ENCODE measurements at regions not wholly inside any gene's neighbourhood (a gene's known extent, or its start where the extent isn't known, plus 50 kb on each side); places are given as distances from the start of the nearest gene placed in this dataset.
"Not testable (repeated sequence)": the region's sequence is repeated elsewhere in the genome, so short reads cannot be mapped to it uniquely, and the experiment has no call there.

DNA sequence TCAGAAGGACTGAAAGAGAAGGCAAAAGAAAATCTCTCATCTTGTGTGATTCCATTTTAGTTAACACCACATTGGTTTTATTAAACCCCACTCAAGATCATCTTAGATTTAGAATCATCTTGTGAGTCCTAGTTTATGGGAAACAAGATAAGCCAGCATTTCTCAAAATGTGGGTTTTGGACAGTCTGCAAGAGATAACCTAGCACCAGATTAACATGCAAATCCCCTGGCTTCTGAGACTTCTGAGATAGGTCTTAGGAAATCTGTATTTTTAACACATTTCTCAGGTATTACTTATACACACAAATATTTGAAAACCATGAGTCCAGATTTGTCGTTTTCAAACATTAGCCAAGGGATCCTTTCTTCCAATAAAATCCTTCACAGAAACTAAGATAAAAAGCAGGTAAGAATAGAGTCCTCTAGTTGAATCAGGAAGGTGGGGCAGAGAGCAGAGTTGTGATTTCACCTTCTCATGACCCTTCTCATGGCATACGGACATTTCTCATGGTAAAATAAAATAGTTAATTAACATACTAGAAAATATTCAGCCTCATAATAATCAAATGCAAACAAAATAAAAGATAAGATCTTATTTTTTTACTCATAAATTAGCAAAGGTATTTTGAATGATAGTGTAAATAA is 287.2 kb upstream of the FN1 start:
- H3K4me1 ChIP-seq (ENCODE audit: control insufficient read depth, insufficient read depth, low read length): no peaks in the 10 kb centered on the region
- no peaks in the 10 kb centered on the region for H3K36me3 ChIP-seq (ENCODE audit: control insufficient read depth, insufficient read depth, low read length)
- DNase-seq (ENCODE audit: low read depth, low spot score) (no peak), ATAC-seq (no peak)
- no peak overlapping the region for H3K27ac ChIP-seq (ENCODE audit: low read length)
- TF ChIP-seq SIN3A (IDR thresholded peaks at IDR 0.05; ENCODE audit: borderline replicate concordance, insufficient read depth, low read depth, low read length) (no peak), CTCF (IDR thresholded peaks at IDR 0.05) (no peak), TCF7L2 (IDR thresholded peaks at IDR 0.05; ENCODE audit: low read depth, low read length) (no peak), POLR2AphosphoS5 (IDR thresholded peaks at IDR 0.05; ENCODE audit: low read depth, low read length) (no peak)
- TF ChIP-seq, protein P1, sequence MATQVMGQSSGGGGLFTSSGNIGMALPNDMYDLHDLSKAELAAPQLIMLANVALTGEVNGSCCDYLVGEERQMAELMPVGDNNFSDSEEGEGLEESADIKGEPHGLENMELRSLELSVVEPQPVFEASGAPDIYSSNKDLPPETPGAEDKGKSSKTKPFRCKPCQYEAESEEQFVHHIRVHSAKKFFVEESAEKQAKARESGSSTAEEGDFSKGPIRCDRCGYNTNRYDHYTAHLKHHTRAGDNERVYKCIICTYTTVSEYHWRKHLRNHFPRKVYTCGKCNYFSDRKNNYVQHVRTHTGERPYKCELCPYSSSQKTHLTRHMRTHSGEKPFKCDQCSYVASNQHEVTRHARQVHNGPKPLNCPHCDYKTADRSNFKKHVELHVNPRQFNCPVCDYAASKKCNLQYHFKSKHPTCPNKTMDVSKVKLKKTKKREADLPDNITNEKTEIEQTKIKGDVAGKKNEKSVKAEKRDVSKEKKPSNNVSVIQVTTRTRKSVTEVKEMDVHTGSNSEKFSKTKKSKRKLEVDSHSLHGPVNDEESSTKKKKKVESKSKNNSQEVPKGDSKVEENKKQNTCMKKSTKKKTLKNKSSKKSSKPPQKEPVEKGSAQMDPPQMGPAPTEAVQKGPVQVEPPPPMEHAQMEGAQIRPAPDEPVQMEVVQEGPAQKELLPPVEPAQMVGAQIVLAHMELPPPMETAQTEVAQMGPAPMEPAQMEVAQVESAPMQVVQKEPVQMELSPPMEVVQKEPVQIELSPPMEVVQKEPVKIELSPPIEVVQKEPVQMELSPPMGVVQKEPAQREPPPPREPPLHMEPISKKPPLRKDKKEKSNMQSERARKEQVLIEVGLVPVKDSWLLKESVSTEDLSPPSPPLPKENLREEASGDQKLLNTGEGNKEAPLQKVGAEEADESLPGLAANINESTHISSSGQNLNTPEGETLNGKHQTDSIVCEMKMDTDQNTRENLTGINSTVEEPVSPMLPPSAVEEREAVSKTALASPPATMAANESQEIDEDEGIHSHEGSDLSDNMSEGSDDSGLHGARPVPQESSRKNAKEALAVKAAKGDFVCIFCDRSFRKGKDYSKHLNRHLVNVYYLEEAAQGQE (IDR thresholded peaks at IDR 0.05; ENCODE audit: insufficient read depth in 1 of 2, low read depth in 2 of 2, low read length in 1 of 2): no peak
- POLR2A ChIA-PET: no interaction called here
- CTCF ChIA-PET: no interaction called here
- no TSS peak for BruUV-seq (replicated peaks)
- no peak overlapping the region for H3K4me3 ChIP-seq (ENCODE audit: low read depth in 2 of 2, low read length in 2 of 2)
- H3K27me3 ChIP-seq (ENCODE audit: control insufficient read depth, insufficient read depth, low read length): no peaks in the 10 kb centered on the region
- in situ Hi-C loops (cut with HindIII; ENCODE audit: low pct_unique_long_range_greater_than_20kb, low sequenced_read_pairs) (no loop called here), intact Hi-C loops (cut with micrococcal nuclease; ENCODE audit: unreplicated experiment) (no loop called here)
- no peaks in the 10 kb centered on the region for H3K9me3 ChIP-seq (ENCODE audit: control insufficient read depth, insufficient read depth, low read depth, low read length)

DNA sequence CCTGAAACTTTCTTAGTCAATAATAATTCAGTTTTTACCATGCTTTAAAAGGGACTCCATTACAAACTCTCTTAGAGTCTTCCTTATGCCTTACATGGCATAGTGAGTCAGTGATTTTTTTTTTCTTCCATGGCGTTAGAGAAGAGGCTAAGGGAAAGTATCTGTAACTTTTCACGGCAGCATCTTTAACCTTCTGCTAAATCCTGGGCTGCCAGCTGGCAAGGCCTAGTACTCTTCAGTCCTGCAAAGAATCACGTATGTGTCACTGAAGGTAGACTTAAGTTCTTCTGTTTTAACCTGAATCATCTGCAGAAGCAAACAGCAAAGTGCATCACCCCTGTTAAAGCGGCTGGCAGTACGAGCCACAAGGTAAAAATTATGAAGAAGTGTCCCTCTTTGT is 286.3 kb upstream of the FN1 start:
- Histone ChIP-seq H3K4me3 (ENCODE audit: low read depth in 2 of 2, low read length in 2 of 2) (no peak overlapping the region), H3K27ac (ENCODE audit: low read length) (no peak overlapping the region), H3K4me1 (ENCODE audit: control insufficient read depth, insufficient read depth, low read length) (no peaks in the 10 kb centered on the region), H3K36me3 (ENCODE audit: control insufficient read depth, insufficient read depth, low read length) (no peaks in the 10 kb centered on the region), H3K27me3 (ENCODE audit: control insufficient read depth, insufficient read depth, low read length) (no peaks in the 10 kb centered on the region), H3K9me3 (ENCODE audit: control insufficient read depth, insufficient read depth, low read depth, low read length) (no peaks in the 10 kb centered on the region)
- BruUV-seq (replicated peaks): no TSS peak
- no peak for TF ChIP-seq POLR2AphosphoS5 (IDR thresholded peaks at IDR 0.05; ENCODE audit: low read depth, low read length)
- in situ Hi-C loops (cut with HindIII; ENCODE audit: low pct_unique_long_range_greater_than_20kb, low sequenced_read_pairs): no loop called here
- intact Hi-C loops (cut with micrococcal nuclease; ENCODE audit: unreplicated experiment): no loop called here
- ATAC-seq: no peak
- POLR2A ChIA-PET: no interaction called here
- DNase-seq (ENCODE audit: low read depth, low spot score): no peak
- CTCF ChIA-PET: no interaction called here

DNA sequence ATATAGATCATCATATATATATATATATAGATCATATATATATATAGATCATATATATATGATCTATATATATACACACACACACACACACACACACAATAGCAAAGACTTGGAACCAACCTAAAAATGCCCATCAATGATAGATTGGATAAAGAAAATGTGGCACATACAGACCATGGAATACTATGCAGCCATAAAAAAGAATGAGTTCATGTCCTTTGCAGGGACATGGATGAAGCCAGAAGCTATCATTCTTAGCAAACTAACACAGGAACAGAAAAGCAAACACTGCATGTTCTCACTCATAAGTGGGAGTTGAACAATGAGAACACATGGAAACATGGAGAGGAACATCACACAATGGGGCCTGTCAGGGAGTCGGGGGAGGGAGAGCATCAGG is 285.6 kb upstream of the FN1 start:
- ATAC-seq; POLR2A ChIA-PET; H3K36me3 ChIP-seq (ENCODE audit: control insufficient read depth, insufficient read depth, low read length); H3K4me3 ChIP-seq (ENCODE audit: low read depth in 2 of 2, low read length in 2 of 2); DNase-seq (ENCODE audit: low read depth, low spot score); H3K27me3 ChIP-seq (ENCODE audit: control insufficient read depth, insufficient read depth, low read length); H3K27ac ChIP-seq (ENCODE audit: low read length); H3K9me3 ChIP-seq (ENCODE audit: control insufficient read depth, insufficient read depth, low read depth, low read length); in situ Hi-C loops (cut with HindIII; ENCODE audit: low pct_unique_long_range_greater_than_20kb, low sequenced_read_pairs); H3K4me1 ChIP-seq (ENCODE audit: control insufficient read depth, insufficient read depth, low read length); BruUV-seq (replicated peaks); intact Hi-C loops (cut with micrococcal nuclease; ENCODE audit: unreplicated experiment); CTCF ChIA-PET: not testable (repeated sequence)
